NCI-H128 (cell line): ENCODE measurements at regions not wholly inside any gene's neighbourhood (a gene's known extent, or its start where the extent isn't known, plus 50 kb on each side); places are given as distances from the start of the nearest gene placed in this dataset.

Source experiments
- DNase-seq: peaks from one replicate; lab custom pipeline; 2025; ENCODE audit not compliant: unreplicated experiment; lab: John Stamatoyannopoulos, UW

- no peak for DNase-seq
Observed at GRCh38 chr7:128167791-128168666, 73.0 kb upstream of the LEP start.

GRCh38 chr7:128168667-128169210 is 72.3 kb upstream of the LEP start:
- DNase-seq, result no peak

GRCh38 chr7:128170461-128170860 is 70.6 kb upstream of the LEP start:
- DNase-seq, result no peak

DNA sequence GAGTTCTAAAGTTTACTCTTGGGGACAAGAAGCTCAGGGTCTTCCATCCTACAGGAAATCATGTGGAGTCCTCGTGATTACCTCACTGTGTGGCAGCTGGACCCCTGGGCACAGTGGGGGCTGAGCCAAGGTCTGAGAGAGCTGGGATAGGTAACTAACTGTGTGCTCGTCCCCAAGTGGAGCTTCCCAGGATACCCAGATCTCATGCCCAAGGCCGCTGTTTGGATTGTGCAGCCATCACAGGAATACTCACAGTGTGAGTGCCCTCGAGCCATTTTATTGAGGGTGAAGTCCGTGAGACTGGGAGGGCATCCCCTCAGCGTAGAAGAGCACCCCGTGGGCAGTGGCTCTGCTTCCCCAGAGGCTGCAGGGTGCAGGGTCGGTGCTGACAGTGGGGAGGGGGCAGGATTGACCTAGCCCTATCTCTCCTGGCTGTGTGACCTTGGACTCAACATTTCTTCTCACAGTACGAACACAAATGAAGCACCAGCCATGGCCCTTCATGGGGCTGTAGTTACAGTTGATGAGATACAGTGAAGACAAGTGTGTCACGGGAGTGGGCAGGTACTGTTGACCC is 69.6 kb upstream of the LEP start:
- no peak for DNase-seq

DNA sequence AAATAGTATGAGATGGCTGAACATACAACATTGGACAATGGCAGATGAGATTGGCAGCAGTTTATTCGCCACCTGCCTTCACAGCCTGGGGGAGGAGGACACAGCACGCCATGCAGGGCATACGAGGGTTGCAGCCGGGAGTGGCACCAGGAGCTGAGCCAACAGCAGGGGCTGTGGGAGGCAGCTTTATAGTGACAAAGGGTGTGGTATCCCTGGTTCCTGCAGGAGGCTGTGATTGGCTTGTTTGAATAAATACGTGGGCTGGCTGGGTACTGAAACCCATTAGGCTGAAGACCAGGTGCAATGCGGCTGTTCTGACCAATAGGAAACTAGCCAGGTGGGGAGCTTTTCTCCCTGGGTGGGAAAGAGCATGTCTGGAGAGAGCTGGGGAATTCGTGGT is 68.9 kb upstream of the LEP start:
- no peak for DNase-seq

DNA sequence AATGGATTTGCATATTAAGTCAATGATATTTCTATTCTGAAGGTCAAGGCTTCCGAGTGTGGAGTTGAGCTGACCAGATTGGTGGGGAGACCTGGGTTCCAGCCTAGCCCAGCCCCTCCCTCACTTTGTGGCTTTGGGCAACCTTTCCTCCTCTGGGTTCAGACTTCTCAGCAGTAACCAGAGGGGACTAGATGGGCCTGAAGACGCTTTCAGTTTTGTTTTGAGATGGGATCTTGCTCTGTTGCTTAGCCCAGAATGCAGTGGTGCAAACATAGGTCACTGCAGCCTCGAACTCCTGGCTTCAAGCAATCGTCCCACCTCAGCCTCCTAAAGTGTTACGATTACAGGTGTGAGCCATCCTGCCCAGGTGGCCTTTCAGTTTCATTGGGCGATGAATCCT is 68.1 kb upstream of the LEP start:
- DNase-seq, result no peak

DNA sequence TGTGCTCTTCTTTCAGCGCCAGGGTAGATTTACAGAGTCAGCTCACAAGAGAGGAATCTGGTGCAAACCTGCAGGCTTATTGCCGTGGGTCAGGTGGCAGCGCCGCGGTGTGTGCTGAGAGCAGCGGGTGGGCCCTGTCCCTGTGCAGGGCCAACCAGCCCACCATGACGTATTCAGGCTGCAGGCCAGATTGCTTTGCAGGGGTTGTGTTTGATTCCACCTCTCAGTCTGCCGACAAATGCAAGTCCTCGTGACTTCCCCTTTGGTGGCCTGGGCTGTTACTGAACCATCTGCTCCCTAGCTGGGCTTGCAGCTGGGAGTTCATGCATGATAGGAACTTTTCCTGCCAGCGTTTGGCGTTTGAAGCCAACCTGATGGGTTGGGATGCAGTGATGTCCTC is 66.7 kb upstream of the LEP start:
- no peak for DNase-seq

- DNase-seq, result no peak
Observed at GRCh38 chr7:128176696-128177095, 64.4 kb upstream of the LEP start.

DNA sequence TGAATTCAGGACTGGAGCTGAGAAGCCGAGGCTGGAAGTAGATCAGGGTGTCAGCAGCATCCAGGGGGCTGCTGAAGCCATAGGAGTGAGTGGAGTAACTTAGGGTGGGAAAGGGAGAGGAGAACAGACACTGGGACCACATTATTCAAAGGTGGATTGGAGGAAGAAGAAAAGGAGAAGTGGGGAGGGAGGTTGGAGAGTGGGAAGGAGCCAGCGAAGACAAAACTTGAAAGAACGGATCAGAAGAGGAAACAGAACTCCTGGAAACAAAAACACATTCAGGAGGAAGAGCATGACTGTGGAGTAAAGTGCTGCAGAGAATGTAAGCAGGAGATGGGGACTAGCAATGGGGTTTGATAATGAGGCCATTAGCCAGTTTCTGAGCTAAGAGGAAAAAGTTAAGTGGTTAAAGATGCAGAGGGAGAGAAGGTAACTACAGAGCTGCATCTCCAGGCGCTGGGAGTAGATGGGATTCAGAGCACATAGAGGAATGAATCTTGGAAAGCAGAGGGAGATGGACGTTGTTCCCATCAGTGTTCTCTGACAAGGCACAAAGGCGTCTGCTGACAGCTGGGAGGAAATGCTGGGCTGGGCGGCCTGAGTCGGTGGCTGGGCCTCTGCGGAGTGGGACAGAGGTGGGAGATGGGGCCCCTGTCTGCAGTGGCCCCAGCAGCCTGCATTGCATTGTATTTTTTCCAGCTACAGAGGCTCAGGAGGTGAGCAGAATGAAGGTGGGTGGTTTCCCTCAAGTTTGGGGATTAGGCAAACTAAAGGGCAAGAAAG is 63.1 kb upstream of the LEP start:
- DNase-seq, result no peak

DNA sequence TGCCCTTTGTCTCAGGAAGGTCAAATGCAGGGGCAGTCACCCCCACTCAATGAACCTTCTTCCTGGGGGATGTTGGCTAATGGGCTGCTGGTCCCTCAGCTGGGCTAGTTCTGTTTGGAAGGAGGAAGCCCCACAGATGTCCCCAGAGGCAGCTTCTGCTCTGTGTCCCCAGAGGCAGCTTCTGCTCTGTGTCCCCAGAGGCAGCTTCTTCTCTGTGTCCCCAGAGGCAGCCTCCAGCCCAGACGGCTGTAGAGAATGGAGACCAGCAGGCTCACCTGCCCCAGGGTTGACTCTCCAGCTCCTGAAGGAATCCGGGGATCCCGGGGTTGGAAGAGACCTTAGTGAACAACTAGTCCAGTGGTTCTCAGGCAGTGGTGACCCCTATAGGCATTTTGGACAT is 62.5 kb upstream of the LEP start:
- no peak for DNase-seq

DNA sequence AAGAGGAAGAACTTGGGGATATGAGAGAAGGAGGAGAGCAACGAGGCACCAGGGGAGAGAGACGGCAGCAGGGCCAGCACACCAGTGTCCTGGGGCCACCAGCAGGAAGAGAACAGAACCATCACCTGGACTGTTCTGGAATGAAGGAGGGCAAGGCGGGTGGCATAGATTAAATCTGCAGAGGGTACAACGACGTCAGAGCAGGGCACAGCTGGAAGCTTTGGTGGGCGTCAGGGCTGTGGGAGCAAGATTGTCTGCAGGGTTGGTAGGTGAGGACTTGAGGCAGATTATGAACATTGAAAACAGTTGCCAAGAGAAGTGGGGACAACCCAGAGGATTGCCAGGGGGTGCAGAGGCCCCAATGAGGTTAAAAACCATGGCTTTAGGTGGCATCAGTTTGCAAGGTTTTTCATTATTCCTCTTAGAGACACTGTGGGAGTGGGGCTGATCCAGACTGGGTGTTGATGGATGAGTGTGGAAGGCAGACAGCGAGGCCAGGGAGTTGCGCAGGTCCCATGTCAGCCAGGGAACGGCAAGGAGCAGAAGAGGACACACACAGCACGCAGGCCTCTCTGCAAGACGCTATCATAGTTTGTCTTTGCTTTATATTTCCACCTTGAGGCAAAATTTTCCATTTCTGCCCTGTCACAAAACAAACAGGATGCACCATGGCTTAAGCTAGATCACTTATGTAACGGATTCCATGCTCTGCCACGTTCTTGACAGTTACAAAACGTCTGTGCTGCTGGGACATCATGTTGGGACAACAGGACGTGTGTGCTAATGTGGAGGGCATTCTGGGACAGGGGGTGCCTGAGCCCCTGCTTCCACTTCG is 52.5 kb upstream of the LEP start:
- no peak for DNase-seq

DNA sequence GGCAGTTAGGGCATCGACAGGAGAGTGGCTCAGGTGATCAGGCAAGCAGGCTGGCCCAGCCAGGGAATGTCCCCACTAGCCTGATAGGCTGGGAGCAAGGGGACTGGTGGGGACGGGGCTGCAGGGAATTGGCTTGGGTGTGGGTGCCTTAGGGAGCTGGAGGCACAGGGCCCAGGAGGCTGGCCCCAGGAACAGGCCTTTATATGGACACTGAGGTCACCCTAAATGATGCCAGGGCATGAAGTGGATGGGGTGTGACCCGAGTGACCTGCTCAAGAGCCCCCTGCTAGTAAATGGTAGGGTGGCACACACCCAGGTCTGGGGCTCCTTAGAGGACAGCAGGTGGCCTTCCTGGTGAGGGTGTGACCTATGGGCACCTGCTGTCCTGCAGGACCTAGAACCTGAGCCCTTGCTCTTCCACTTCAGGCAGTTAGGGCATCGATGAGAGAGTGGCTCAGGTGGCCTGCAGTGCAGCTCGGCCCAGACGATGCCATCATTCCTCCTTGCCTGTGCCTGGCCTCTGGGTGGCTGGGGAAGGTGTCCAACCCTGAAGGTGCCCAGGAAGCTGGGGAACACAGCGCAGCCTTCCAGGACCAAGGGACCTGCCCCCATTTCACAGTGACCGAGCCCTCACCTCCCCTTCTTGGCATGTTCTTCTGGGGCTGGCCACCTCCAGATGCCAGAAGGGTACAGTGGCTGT is 51.7 kb upstream of the LEP start:
- no peak for DNase-seq

GRCh38 chr7:128190051-128190647 is 50.9 kb upstream of the LEP start:
- no peak for DNase-seq

DNA sequence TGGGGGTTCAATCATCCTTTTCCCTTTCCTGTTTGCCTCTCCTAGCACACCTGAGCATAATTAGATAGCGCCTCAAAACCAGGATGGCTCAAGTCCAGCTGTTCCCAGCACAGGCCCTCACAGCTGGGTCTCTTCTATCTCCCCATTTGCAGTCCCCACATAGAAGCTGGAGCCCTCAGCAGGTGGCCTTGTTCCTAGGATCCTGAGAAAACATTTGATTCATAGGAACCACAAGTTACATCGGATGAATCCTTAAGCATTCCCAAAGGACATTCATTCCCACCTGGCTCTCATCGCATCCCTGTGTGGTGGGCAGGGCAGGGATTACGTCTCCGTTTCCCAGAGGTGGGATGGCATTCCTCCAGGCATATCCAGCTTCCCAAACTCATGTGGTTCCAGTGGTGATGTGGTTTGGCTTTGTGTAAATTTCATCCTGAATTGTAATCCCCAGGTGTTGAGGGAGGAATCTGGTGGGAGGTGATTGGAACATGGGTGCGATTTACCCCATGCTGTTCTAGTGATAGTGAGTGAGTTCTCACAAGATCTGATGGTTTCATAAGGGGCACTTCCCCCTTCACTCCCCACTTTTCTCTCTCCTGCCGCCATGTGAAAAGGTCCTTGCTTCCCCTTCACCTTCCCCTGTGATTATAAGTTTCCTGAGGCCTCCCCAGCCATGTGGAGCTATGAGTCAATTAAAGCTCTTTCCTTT is 49.8 kb upstream of the LEP start:
- DNase-seq, result no peak
